Mesendoderm (in vitro differentiated cells): ENCODE measurements at regions not wholly inside any gene's neighbourhood (a gene's known extent, or its start where the extent isn't known, plus 50 kb on each side); places are given as distances from the start of the nearest gene placed in this dataset.

Source experiments
- DNase-seq: peaks from one replicate; pipeline ENCODE4 v3.0.0; 2013
- H2AK5ac ChIP-seq: 2 replicates; pipeline ENCODE4 v1.6.1; 2013; ENCODE audit warnings: low read length, inconsistent platforms
- H2BK120ac ChIP-seq: 2 replicates; pipeline ENCODE4 v1.6.1; 2013; ENCODE audit warnings: low read depth, mild to moderate bottlenecking, low read length, moderate library complexity, mixed read lengths
- H2BK15ac ChIP-seq: replicated peaks from 2 replicates; pipeline ENCODE4 v1.6.1; 2013; ENCODE audit warnings: low read depth, mild to moderate bottlenecking, moderate library complexity
- H2BK5ac ChIP-seq: 2 replicates; pipeline ENCODE4 v1.6.1; 2013; ENCODE audit warnings: low read length, inconsistent platforms
- H3K18ac ChIP-seq: 2 replicates; pipeline ENCODE4 v1.6.1; 2013; ENCODE audit warnings: mild to moderate bottlenecking, low read length, mixed read lengths
- H3K23ac ChIP-seq: one replicate; pipeline ENCODE4 v1.6.1; 2013; ENCODE audit warnings: low read length
- H3K27ac ChIP-seq: 2 replicates; pipeline ENCODE4 v1.5.1; 2013; ENCODE audit warnings: low read depth, mild to moderate bottlenecking, inconsistent platforms, low read length, moderate library complexity
- H3K27me3 ChIP-seq: 2 replicates; pipeline ENCODE4 v1.6.1; 2013; ENCODE audit warnings: low read length, control low read depth, mild to moderate bottlenecking, inconsistent platforms; ENCODE audit not compliant: insufficient read depth, poor library complexity
- H3K36me3 ChIP-seq: 2 replicates; pipeline ENCODE4 v1.6.1; 2013; ENCODE audit warnings: low read length, inconsistent platforms; ENCODE audit not compliant: control insufficient read depth, insufficient read depth
- H3K4ac ChIP-seq: one replicate; pipeline ENCODE4 v1.6.1; 2013; ENCODE audit warnings: low read depth, mild to moderate bottlenecking, low read length, moderate library complexity
- H3K4me1 ChIP-seq: 2 replicates; pipeline ENCODE4 v1.6.1; 2013; ENCODE audit warnings: low read depth, low read length, inconsistent platforms; ENCODE audit not compliant: control insufficient read depth
- H3K4me2 ChIP-seq: 2 replicates; pipeline ENCODE4 v1.6.1; 2013; ENCODE audit warnings: low read length
- H3K4me3 ChIP-seq: 2 replicates; pipeline ENCODE4 v1.5.1; 2013; ENCODE audit warnings: mild to moderate bottlenecking, low read length
- H3K56ac ChIP-seq: one replicate; pipeline ENCODE4 v1.6.1; 2013; ENCODE audit warnings: low read length
- H3K79me1 ChIP-seq: 2 replicates; pipeline ENCODE4 v1.6.1; 2013; ENCODE audit warnings: low read length, inconsistent platforms
- H3K79me2 ChIP-seq: 2 replicates; pipeline ENCODE4 v1.6.1; 2013; ENCODE audit warnings: mild to moderate bottlenecking, low read length; ENCODE audit not compliant: control insufficient read depth, insufficient read depth
- H3K9ac ChIP-seq: 2 replicates; pipeline ENCODE4 v1.6.1; 2013; ENCODE audit warnings: low read length, inconsistent platforms
- H4K5ac ChIP-seq: one replicate; pipeline ENCODE4 v1.6.1; 2013; ENCODE audit warnings: low read length
- H4K8ac ChIP-seq: one replicate; pipeline ENCODE4 v1.6.1; 2013; ENCODE audit warnings: low read depth, mild to moderate bottlenecking, control low read depth, low read length, moderate library complexity
- WGBS: extraction: QIAGEN DNeasy Blood & Tissue Kit; methylation state at CpG from one replicate; pipeline ENCODE4 v1.1.7; 2013; ENCODE audit warnings: low lambda C conversion rate, missing lambda C conversion rate; ENCODE audit not compliant: insufficient coverage; ENCODE audit errors: extremely low coverage; 5-methylcytosine and 5-hydroxymethylcytosine counted together

DNA sequence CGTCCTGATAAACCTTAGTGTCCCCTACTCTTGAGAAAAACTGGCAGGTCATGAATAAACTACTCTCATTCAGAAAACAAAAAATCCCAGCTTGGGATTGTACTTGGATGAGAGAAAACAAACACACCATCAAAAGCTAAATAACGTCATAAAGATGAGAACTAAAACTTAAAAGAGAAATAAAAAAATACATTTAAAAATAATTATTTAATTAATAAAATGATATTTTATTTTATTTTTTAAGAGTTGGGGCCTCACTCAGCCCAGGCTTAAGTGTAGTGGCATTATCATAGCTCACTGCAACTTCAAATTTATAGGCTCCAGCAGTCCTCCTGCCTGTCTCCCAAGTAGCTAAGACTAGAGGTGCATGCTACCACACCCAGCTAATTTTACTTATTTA lies 125.4 kb upstream of the CA10 start:
- no peak overlapping the region for H2AK5ac ChIP-seq
- WGBS: no CpG with 5 or more reads among the region's 2 CpGs
- no peak overlapping the region for H2BK5ac ChIP-seq

GRCh38 chr17:52276381-52277008 lies 118.0 kb upstream of the CA10 start:
- DNase-seq: peak; percentile 44
- no peak overlapping the region for H4K8ac ChIP-seq
- H3K4me1 ChIP-seq: no peaks in the 10 kb centered on the region

More for the DNA sequence above, 125.4 kb upstream of the CA10 start:
- Histone ChIP-seq H3K23ac (no peak overlapping the region), H3K27me3 (no peaks in the 10 kb centered on the region), H3K4me3 (no peak overlapping the region), H3K56ac (no peak overlapping the region), H3K4me2 (no peak overlapping the region), H4K5ac (no peak overlapping the region), H4K8ac (no peak overlapping the region), H3K4ac (no peak overlapping the region), H3K79me2 (no peaks in the 10 kb centered on the region), H2BK120ac (no peak overlapping the region), H3K27ac (no peak overlapping the region), H3K79me1 (no peaks in the 10 kb centered on the region), H2BK15ac (no peak overlapping the region), H3K4me1 (no peaks in the 10 kb centered on the region), H3K36me3 (no peaks in the 10 kb centered on the region), H3K9ac (no peak overlapping the region), H3K18ac (no peak overlapping the region)
- no peak for DNase-seq

DNA sequence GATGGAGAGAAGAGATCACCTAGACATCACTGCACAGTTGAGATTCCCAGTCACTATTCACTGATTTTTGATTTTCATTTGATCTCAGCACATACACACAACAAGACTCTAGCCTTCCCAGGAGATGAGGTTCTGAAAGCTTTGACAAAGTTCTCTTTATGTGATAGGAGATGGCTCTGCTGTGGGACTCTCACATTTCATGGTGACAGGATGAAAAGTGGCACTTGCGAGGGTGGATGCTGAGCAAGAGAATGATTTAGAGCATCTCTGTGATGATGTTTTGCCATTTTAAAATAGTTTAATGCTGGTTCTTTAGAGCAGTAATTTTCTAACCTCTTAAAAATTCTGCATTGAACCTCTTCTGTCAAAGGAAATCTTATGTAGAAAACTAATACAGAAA lies 113.3 kb upstream of the CA10 start:
- Histone ChIP-seq H3K79me2 (no peaks in the 10 kb centered on the region), H3K18ac (no peak overlapping the region), H3K9ac (no peak overlapping the region), H3K56ac (no peak overlapping the region), H4K5ac (no peak overlapping the region), H3K4me1 (no peaks in the 10 kb centered on the region), H3K4me3 (no peak overlapping the region), H3K36me3 (no peaks in the 10 kb centered on the region), H2BK15ac (no peak overlapping the region), H3K23ac (no peak overlapping the region), H3K27ac (no peak overlapping the region), H3K79me1 (no peaks in the 10 kb centered on the region), H2BK5ac (no peak overlapping the region), H4K8ac (no peak overlapping the region), H3K4ac (no peak overlapping the region), H3K4me2 (no peak overlapping the region), H2AK5ac (no peak overlapping the region), H3K27me3 (no peaks in the 10 kb centered on the region), H2BK120ac (no peak overlapping the region)
- no CpG with 5 or more reads among the region's 1 CpG for WGBS
- no peak for DNase-seq

More at GRCh38 chr17:52276381-52277008, 118.0 kb upstream of the CA10 start:
- H3K36me3 ChIP-seq: no peaks in the 10 kb centered on the region
- no peak overlapping the region for H3K4me3 ChIP-seq
- no peak overlapping the region for H2BK120ac ChIP-seq
- H2AK5ac ChIP-seq: no peak overlapping the region
- H3K9ac ChIP-seq: no peak overlapping the region
- no peaks in the 10 kb centered on the region for H3K79me2 ChIP-seq
- no peak overlapping the region for H3K18ac ChIP-seq
- H3K27me3 ChIP-seq: no peaks in the 10 kb centered on the region
- no peak overlapping the region for H3K4me2 ChIP-seq
- no peak overlapping the region for H2BK15ac ChIP-seq
- no peak overlapping the region for H3K23ac ChIP-seq
- H4K5ac ChIP-seq: no peak overlapping the region
- no CpG with 5 or more reads among the region's 4 CpGs for WGBS
- H3K79me1 ChIP-seq: no peaks in the 10 kb centered on the region
- H3K4ac ChIP-seq: no peak overlapping the region
- H3K56ac ChIP-seq: no peak overlapping the region
- no peak overlapping the region for H2BK5ac ChIP-seq
- no peak overlapping the region for H3K27ac ChIP-seq

DNA sequence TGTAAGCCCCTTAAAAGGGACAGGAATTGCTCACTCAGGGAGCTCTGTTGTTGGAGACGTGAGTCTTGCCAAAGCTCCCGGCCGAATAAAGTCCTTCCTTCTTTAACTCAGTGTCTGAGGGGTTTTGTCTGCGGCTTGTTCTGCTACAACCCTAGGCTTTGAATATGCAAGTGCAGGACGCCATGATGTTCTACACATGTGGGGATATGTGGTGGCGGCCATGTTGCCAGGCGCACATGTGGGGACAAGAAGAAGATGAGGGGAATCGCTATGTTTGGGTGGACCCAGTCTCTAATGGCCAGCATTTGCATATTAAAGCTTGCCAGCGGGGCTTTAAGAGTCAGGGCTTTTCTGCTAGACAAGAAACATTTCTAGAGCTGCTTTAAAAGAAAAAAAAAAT lies 96.8 kb upstream of the CA10 start:
- Histone ChIP-seq H3K79me1 (no peaks in the 10 kb centered on the region), H3K4ac (no peak overlapping the region), H3K36me3 (no peaks in the 10 kb centered on the region), H4K5ac (no peak overlapping the region), H3K18ac (no peak overlapping the region), H2BK15ac (no peak overlapping the region), H3K79me2 (no peaks in the 10 kb centered on the region), H3K27me3 (no peaks in the 10 kb centered on the region), H2BK120ac (no peak overlapping the region), H3K9ac (no peak overlapping the region), H3K4me1 (no peaks in the 10 kb centered on the region), H4K8ac (no peak overlapping the region), H3K4me3 (no peak overlapping the region), H2BK5ac (no peak overlapping the region), H2AK5ac (no peak overlapping the region), H3K56ac (no peak overlapping the region), H3K27ac (no peak overlapping the region), H3K23ac (no peak overlapping the region), H3K4me2 (no peak overlapping the region)
- DNase-seq: no peak
- no CpG with 5 or more reads among the region's 9 CpGs for WGBS

GRCh38 chr17:52244689-52245088 lies 86.2 kb upstream of the CA10 start:
- Histone ChIP-seq H3K36me3 (no peaks in the 10 kb centered on the region), H2BK15ac (no peak overlapping the region), H4K8ac (no peak overlapping the region), H2BK120ac (no peak overlapping the region), H3K4ac (no peak overlapping the region), H3K18ac (no peak overlapping the region), H3K27me3 (no peaks in the 10 kb centered on the region), H3K79me2 (no peaks in the 10 kb centered on the region), H2AK5ac (no peak overlapping the region), H3K4me1 (no peaks in the 10 kb centered on the region), H4K5ac (no peak overlapping the region), H3K4me3 (no peak overlapping the region), H3K27ac (no peak overlapping the region), H3K4me2 (no peak overlapping the region), H3K9ac (no peak overlapping the region), H3K79me1 (no peaks in the 10 kb centered on the region), H2BK5ac (no peak overlapping the region), H3K23ac (no peak overlapping the region), H3K56ac (no peak overlapping the region)
- no CpG with 5 or more reads among the region's 2 CpGs for WGBS
- no peak for DNase-seq

GRCh38 chr17:52242268-52242667 lies 83.8 kb upstream of the CA10 start:
- Histone ChIP-seq H2BK5ac (no peak overlapping the region), H4K8ac (no peak overlapping the region), H2BK120ac (no peak overlapping the region), H3K56ac (no peak overlapping the region), H2AK5ac (no peak overlapping the region), H3K27ac (no peak overlapping the region), H3K4ac (no peak overlapping the region), H3K27me3 (no peaks in the 10 kb centered on the region), H3K4me2 (no peak overlapping the region), H4K5ac (no peak overlapping the region), H3K79me2 (no peaks in the 10 kb centered on the region), H3K4me3 (no peak overlapping the region), H3K18ac (no peak overlapping the region), H3K23ac (no peak overlapping the region), H3K79me1 (no peaks in the 10 kb centered on the region), H3K9ac (no peak overlapping the region), H2BK15ac (no peak overlapping the region), H3K36me3 (no peaks in the 10 kb centered on the region), H3K4me1 (no peaks in the 10 kb centered on the region)
- no peak for DNase-seq
- WGBS: no CpG with 5 or more reads among the region's 2 CpGs
